Fibroblast of gingiva (primary cell): ENCODE measurements at regions not wholly inside any gene's neighbourhood (a gene's known extent, or its start where the extent isn't known, plus 50 kb on each side); places are given as distances from the start of the nearest gene placed in this dataset.

Source experiments
- DNase-seq: peaks from one replicate; pipeline ENCODE4 v3.0.0-alpha.2; 2011; ENCODE audit warnings: low read depth

GRCh38 chr19:32208060-32208459, 137.3 kb upstream of the ZNF507 start:
- no peak for DNase-seq

GRCh38 chr19:32219392-32219791, 126.0 kb upstream of the ZNF507 start:
- no peak for DNase-seq

GRCh38 chr19:32219881-32220472, 125.4 kb upstream of the ZNF507 start:
- DNase-seq, result no peak

- no peak for DNase-seq
Measured at GRCh38 chr19:32220951-32221350, 124.5 kb upstream of the ZNF507 start.

GRCh38 chr19:32222556-32222955, 122.9 kb upstream of the ZNF507 start:
- no peak for DNase-seq

GRCh38 chr19:32223106-32223505, 122.3 kb upstream of the ZNF507 start:
- no peak for DNase-seq

- DNase-seq, result no peak
Measured at GRCh38 chr19:32223595-32224370, 121.6 kb upstream of the ZNF507 start.

GRCh38 chr19:32224371-32225244, 120.8 kb upstream of the ZNF507 start:
- peak; percentile 20 for DNase-seq

- DNase-seq, result no peak
Measured at GRCh38 chr19:32227561-32228165, 117.7 kb upstream of the ZNF507 start.

- no peak for DNase-seq
Measured at GRCh38 chr19:32230441-32230840, 115.0 kb upstream of the ZNF507 start.

GRCh38 chr19:32231020-32231419, 114.4 kb upstream of the ZNF507 start:
- no peak for DNase-seq

- DNase-seq, result no peak
Measured at GRCh38 chr19:32231691-32232090, 113.7 kb upstream of the ZNF507 start.

- no peak for DNase-seq
Measured at GRCh38 chr19:32232449-32232848, 113.0 kb upstream of the ZNF507 start.

GRCh38 chr19:32233091-32233490, 112.3 kb upstream of the ZNF507 start:
- no peak for DNase-seq

GRCh38 chr19:32233885-32234284, 111.5 kb upstream of the ZNF507 start:
- no peak for DNase-seq

GRCh38 chr19:32234663-32235217, 110.7 kb upstream of the ZNF507 start:
- no peak for DNase-seq

GRCh38 chr19:32238076-32238475, 107.3 kb upstream of the ZNF507 start:
- no peak for DNase-seq

GRCh38 chr19:32240316-32240715, 105.1 kb upstream of the ZNF507 start:
- no peak for DNase-seq

GRCh38 chr19:32241306-32241705, 104.1 kb upstream of the ZNF507 start:
- DNase-seq, result no peak

GRCh38 chr19:32241932-32242710, 103.3 kb upstream of the ZNF507 start:
- no peak for DNase-seq

- DNase-seq, result no peak
Measured at GRCh38 chr19:32246006-32246405, 99.4 kb upstream of the ZNF507 start.
